GM19372 (cell line): ENCODE measurements at regions not wholly inside any gene's neighbourhood (a gene's known extent, or its start where the extent isn't known, plus 50 kb on each side); places are given as distances from the start of the nearest gene placed in this dataset.

ENCODE experiments used
- ATAC-seq: cut with Tn5 transposase; IDR thresholded peaks from one replicate; pipeline ENCODE4 v1.9.1; 2021; ENCODE audit warnings: mild to moderate bottlenecking, low read depth, moderate library complexity; ENCODE audit not compliant: unreplicated experiment

DNA sequence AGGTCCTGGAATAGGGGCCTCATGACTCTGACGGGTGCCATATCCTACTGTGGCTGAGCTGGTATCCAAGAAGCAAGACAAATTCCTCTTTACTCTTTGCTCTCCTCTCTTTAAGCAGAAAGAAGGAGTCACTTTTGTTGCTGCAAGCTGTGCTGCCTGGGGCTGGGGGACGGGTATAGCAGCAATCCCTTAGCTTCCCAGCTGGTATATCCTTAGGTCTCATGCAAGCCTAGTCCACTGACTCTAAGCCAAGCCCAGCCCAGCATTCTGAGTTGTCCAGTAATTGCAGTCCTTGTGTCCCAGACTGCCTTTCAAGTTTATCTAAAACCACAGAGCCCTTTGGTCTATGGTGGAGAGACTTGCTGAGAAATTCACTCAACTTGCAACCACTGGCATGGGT lies 893.0 kb upstream of the PRR20A start:
- no peak for ATAC-seq

GRCh38 chr13:56271686-56272085 lies 869.0 kb upstream of the PRR20A start:
- ATAC-seq = no peak

DNA sequence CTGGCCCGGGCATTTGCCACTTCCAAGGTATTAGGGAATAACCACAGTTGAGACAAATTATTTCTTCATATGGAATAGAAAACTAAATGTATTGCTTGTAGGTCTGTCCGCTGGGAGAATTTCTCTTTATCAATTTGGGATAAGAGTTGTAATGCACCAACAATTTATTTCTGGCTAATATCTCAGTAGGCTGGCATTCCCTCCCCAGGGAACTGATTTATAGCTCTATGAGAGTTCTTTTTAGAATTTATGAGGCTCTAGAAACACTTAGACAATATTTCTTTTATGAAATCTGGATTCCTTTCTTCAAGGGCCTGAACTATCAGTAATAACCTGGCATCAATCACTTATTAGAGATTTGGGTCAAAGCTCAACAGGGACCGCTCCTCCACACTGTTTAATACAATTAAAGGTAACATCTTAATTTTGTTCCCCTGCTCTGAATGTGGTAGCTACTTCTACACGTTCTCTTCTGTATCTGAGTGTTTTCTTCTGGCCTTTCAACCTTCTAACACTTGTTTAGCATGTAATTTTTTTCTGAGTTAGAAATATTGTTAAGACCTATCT lies 857.4 kb upstream of the PRR20A start:
- no peak for ATAC-seq

- ATAC-seq = no peak
Observed at GRCh38 chr13:56299650-56300049, 841.1 kb upstream of the PRR20A start.

- no peak for ATAC-seq
Observed at GRCh38 chr13:56314765-56315164, 826.0 kb upstream of the PRR20A start.

- ATAC-seq = no peak
Observed at GRCh38 chr13:56317841-56318240, 822.9 kb upstream of the PRR20A start.

GRCh38 chr13:56332671-56333070 lies 808.0 kb upstream of the PRR20A start:
- ATAC-seq = no peak

DNA sequence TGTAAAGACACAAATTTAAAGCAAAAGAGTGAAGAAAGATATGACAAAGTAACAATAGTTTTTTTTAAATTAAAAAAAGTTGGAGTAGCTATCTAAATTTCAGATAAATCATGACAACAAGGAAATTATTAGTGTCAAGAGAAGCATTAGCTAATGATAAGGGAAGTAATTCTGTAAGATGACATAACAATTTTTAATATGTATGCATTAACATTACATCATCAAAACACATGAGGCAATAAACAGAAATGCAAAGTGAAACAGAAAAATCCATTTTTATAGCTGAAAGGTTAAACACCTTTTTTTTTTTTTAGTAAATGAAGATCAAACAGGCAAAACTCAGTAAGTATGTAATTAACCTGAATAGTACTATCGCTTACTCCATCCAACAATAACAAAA lies 804.9 kb upstream of the PRR20A start:
- no peak for ATAC-seq

DNA sequence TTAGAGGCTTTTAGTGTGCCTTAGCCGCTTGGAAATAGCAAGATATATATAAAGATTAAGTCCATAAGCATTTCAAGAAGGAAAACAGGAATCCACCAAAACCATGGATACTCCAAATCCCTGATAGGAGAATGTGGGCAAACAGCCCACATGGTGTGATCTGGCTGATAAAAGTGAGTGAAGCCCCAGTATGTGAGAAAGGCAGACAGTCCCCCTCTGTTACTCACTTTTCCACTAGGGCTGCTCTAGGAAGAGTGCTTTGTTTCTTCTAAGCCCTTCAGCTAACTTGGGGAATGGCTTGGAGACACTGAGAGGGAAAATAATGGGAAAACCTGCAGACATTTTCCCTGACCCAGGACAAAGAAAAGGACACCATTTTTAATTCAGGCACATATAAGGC lies 802.3 kb upstream of the PRR20A start:
- no peak for ATAC-seq

DNA sequence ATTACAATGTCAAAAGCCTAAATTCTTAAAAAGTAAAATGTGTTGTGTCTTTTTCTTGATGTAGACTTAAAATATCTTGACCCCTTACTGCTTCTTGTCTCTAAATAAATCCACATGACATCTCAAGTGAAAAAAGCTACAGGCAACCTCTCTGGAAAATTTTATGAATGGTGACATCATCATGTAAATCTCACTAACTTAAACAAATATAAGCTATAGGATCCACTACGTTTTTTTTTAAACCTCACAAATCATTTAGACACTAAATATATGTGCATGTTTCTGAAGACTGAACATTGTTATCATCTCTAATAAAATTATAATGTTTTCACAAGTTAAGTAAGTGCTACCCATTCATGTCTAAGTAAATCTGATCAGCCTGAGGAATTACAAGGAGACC lies 793.7 kb upstream of the PRR20A start:
- ATAC-seq = no peak

DNA sequence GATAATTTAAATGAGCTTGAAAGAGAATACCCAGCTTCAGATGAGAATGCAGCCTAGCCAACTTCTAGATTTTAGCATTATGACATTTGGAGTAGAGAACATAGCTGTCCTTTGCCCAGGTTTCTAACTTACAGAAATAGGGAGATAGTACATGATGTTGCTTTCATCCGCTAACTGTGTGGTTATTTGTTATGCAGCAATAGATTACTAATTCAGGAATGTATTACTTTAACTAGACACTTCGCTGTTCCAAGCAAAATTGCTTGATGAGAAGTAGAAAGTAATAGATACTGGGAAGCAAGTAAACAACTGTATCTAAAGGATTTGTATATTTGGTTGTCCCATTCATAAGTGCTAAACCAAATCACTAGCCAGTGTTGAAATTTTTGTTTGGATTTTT lies 790.9 kb upstream of the PRR20A start:
- ATAC-seq = no peak

- ATAC-seq = no peak
Observed at GRCh38 chr13:56351041-56351440, 789.7 kb upstream of the PRR20A start.

GRCh38 chr13:56352361-56352760 lies 788.4 kb upstream of the PRR20A start:
- ATAC-seq = no peak

DNA sequence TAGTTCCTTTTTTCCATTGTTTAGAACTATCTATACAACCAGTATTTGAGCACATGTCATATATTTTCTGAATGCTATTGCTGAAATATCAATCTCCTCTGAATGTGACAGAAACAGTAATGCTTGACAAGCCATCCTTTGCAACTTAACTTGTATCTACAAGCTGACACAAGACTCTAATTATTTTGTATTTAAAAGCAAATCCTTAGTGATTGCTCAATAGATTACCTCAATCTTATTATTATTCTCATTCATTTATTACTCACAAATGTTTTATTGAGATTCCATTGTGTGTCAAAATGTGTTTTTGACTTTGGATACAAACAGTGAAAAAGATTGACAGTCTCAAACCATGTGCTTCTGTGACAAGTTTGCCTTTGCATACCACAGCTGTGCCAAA lies 787.8 kb upstream of the PRR20A start:
- no peak for ATAC-seq

- ATAC-seq = no peak
Observed at GRCh38 chr13:56356690-56357089, 784.0 kb upstream of the PRR20A start.

DNA sequence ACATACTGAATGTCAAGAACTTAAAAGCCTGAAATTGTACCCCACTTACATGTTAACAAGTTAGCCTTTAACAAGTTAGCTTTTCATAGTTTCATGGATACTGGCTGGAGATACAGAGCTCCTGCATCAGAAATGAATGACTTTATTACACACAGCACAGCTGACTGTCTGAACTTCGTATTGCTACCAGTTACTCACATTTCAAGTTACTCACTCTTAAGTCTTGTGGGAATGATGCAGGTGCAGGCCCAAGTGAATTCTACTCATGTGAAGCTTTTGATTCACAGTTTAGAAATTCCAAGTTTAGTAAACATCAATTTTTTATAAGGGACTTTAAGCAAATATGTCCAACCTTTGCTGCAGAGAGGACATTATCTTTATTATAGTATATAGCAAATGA lies 762.2 kb upstream of the PRR20A start:
- no peak for ATAC-seq

- no peak for ATAC-seq
Observed at GRCh38 chr13:56393549-56393948, 747.2 kb upstream of the PRR20A start.

GRCh38 chr13:56396318-56396717 lies 744.4 kb upstream of the PRR20A start:
- no peak for ATAC-seq

GRCh38 chr13:56400774-56401173 lies 739.9 kb upstream of the PRR20A start:
- no peak for ATAC-seq

DNA sequence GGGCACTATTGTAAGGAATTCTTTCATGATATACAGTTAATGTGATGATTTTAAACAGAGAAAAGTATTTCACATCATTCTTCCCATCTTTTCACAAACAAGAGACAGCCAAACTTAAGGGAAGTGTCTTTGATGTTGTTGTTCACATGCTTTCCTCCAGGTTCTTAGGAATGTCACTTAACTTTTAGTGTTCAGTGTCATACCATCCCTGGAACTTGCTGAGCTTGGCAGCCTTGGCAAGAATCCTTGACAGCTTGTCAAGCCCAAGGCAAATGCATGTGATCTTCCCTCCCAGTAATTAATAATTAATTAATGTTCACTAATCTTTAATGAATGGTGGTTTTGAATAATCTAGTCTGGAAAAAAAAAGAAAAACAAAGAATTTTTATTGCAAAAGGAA lies 727.9 kb upstream of the PRR20A start:
- no peak for ATAC-seq

- no peak for ATAC-seq
Observed at GRCh38 chr13:56424246-56424645, 716.5 kb upstream of the PRR20A start.

DNA sequence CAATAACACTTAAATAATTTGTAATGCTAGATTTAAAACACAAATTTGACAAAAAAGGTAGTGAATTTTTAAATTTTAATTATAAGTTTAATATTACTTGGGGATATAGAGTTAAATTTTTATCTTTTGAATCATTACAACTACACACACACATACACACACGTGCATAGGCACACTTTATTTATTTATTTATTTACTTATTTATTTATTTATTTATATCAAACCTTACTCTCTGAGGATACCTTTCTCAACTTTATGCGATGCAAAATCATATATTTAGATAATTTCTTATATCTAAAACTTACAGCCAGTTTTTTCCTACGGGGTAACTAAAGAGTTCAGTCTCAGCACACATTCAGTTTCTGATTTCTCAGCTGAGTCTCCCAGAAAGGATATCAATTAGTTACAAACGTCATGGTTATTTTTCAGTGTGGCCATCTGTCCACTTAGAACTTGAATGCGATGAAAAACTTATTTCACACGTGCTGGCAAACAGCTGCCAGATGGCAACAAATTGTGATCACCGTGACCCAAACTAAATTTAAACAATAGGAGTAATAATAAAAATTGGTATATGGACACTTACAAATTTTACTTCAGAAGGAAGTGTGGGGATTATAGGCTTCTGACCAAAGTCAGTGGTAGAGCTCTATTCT lies 683.1 kb upstream of the PRR20A start:
- ATAC-seq = no peak

- no peak for ATAC-seq
Observed at GRCh38 chr13:56459286-56459685, 681.4 kb upstream of the PRR20A start.
